Panc1 (cell line): ENCODE measurements at regions not wholly inside any gene's neighbourhood (a gene's known extent, or its start where the extent isn't known, plus 50 kb on each side); places are given as distances from the start of the nearest gene placed in this dataset.
A peak's percentile ranks its signal among the peaks of the same experiment; 100 is the strongest.

Experiments used
- ATAC-seq: fragments of 200-7000 bp; cut with Tn5 transposase; 2 replicates; pipeline ENCODE4 v1.9.1; 2020; ENCODE audit warnings: mild to moderate bottlenecking, moderate library complexity
- BruUV-seq: library from RNA; stranded (reverse); fragments of 400-500 nt; replicated peaks from 2 replicates; lab custom pipeline; 2021; lab: Mats Ljungman, UMichigan
- CTCF ChIA-PET: fragments of 300-600 bp; sonication (Branson Sonifier 250); formaldehyde crosslinking; loops from one replicate; lab custom pipeline; 2022; ENCODE audit warnings: antibody characterized with exemption; lab: Charles Lee
- POLR2A ChIA-PET: fragments of 300-600 bp; sonication (Branson Sonifier 250); formaldehyde crosslinking; loops from one replicate; lab custom pipeline; 2022; ENCODE audit warnings: antibody characterized with exemption; lab: Charles Lee
- DNase-seq: peaks from one replicate; pipeline ENCODE4 v3.0.0-alpha.2; 2010; ENCODE audit warnings: low read depth, low spot score
- H3K27ac ChIP-seq: 2 replicates; pipeline ENCODE4 v1.5.1; 2011; ENCODE audit warnings: mild to moderate bottlenecking, low read length, inconsistent platforms
- H3K27me3 ChIP-seq: fragments of 200-500 bp; sonication (Bioruptor generic); 2 replicates; pipeline ENCODE4 v1.6.0; 2014; ENCODE audit warnings: low read length, inconsistent platforms; ENCODE audit not compliant: control insufficient read depth, insufficient read depth
- H3K36me3 ChIP-seq: fragments of 200-500 bp; sonication (Bioruptor generic); 2 replicates; pipeline ENCODE4 v1.5.1; 2014; ENCODE audit warnings: inconsistent platforms, mild to moderate bottlenecking, low read length, moderate library complexity; ENCODE audit not compliant: control insufficient read depth, insufficient read depth
- H3K4me1 ChIP-seq: 2 replicates; pipeline ENCODE4 v1.5.1; 2011; ENCODE audit warnings: inconsistent platforms, mild to moderate bottlenecking, low read length, moderate library complexity; ENCODE audit not compliant: control insufficient read depth, insufficient read depth
- H3K4me3 ChIP-seq, 2 experiments: 2 replicates each; pipeline ENCODE4 v1.5.1; 2011 to 2012; ENCODE audit warnings: low read depth in 2 of 2, low read length in 2 of 2, mild to moderate bottlenecking in 2 of 2, inconsistent platforms in 1 of 2, moderate library complexity in 1 of 2
- H3K9me3 ChIP-seq: fragments of 200-500 bp; sonication (Bioruptor generic); 2 replicates; pipeline ENCODE4 v1.5.1; 2014; ENCODE audit warnings: low read depth, mild to moderate bottlenecking, inconsistent platforms, low read length, moderate library complexity; ENCODE audit not compliant: control insufficient read depth, insufficient read depth
- POLR2AphosphoS5 ChIP-seq: IDR thresholded peaks from 2 replicates; pipeline ENCODE4 v1.6.1; 2012; ENCODE audit warnings: mild to moderate bottlenecking, low read depth, low read length, moderate library complexity
- REST ChIP-seq, 2 experiments: IDR thresholded peaks; 2 replicates each; pipeline ENCODE4 v1.6.1; 2011 to 2012; ENCODE audit warnings: low read depth in 2 of 2, control low read depth in 1 of 2, low read length in 1 of 2, mild to moderate bottlenecking in 1 of 2, moderate library complexity in 1 of 2; ENCODE audit not compliant: insufficient read depth in 1 of 2
- SIN3A ChIP-seq: IDR thresholded peaks from 2 replicates; pipeline ENCODE4 v1.6.1; 2012; ENCODE audit warnings: low read depth, mild to moderate bottlenecking, low read length, moderate library complexity, borderline replicate concordance; ENCODE audit not compliant: insufficient read depth
- TCF7L2 ChIP-seq: IDR thresholded peaks from 2 replicates; pipeline ENCODE4 v1.6.1; 2011; ENCODE audit warnings: mild to moderate bottlenecking, low read depth, low read length, inconsistent platforms
- in situ Hi-C: cut with HindIII; loops from 2 replicates; pipeline ENCODE4 v1.10.0; 2016; ENCODE audit warnings: low sequenced_read_pairs, low pct_unique_long_range_greater_than_20kb
- intact Hi-C: fragments of 100-400 bp; cut with micrococcal nuclease; formaldehyde crosslinking; loops from one replicate; pipeline ENCODE4 v1.10.0; 2022; ENCODE audit not compliant: unreplicated experiment
- TF ChIP-seq, protein P1 (sequence below): fragments of 450-650 bp; IDR thresholded peaks from 2 replicates; pipeline ENCODE4 v1.5.1; 2017; ENCODE audit warnings: mild to moderate bottlenecking

- Histone ChIP-seq H3K27ac (no peak overlapping the region), H3K4me3 (no peak overlapping the region), H3K27me3 (no peaks in the 10 kb centered on the region), H3K4me1 (peaks cover 4% of the 10 kb centered on the region), H3K9me3 (no peaks in the 10 kb centered on the region), H3K36me3 (no peaks in the 10 kb centered on the region)
- ATAC-seq (no peak), DNase-seq (no peak)
- intact Hi-C loops (no loop called here), in situ Hi-C loops (no loop called here)
- TF ChIP-seq SIN3A (no peak), REST (IDR thresholded peaks at IDR 0.05; ENCODE audit: insufficient read depth in 1 of 2, low read depth in 2 of 2, low read length in 1 of 2) (no peak), TCF7L2 (no peak), POLR2AphosphoS5 (no peak)
- ChIA-PET CTCF (no interaction called here), POLR2A (no interaction called here)
- no TSS peak for BruUV-seq
These were observed 97.7 kb upstream of the HMGCLL1 start for GRCh38 chr6:55676736-55677135.

DNA sequence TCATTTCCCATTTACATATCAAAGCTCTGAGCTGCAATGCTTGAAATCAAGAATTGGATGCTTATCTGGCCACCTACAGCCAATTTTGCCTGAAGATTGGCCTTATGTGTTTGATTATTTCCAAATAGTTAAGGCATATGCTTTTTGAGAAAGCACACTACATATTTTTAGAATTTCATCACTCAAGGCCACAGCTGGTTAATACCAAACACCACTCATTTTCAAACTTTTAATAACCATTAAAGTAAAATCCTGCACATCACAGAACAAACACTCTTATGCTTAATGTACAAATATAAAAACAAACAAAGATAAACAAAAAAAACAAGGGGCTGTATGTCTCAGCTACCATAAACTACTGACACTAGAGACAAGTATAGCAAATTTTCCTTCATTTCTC lies 96.9 kb upstream of the HMGCLL1 start:
- no TSS peak for BruUV-seq
- ATAC-seq: no peak
- no peak for DNase-seq
- ChIA-PET POLR2A (no interaction called here), CTCF (no interaction called here)
- H3K27ac ChIP-seq: no peak overlapping the region; the same call in 1 of the 2 replicates
- intact Hi-C loops (no loop called here), in situ Hi-C loops (no loop called here)
- H3K27me3 ChIP-seq: no peaks in the 10 kb centered on the region
- TF ChIP-seq SIN3A (no peak), POLR2AphosphoS5 (no peak), REST (IDR thresholded peaks at IDR 0.05; ENCODE audit: insufficient read depth in 1 of 2, low read depth in 2 of 2, low read length in 1 of 2) (no peak)
- H3K4me3 ChIP-seq: no peak overlapping the region
- no peaks in the 10 kb centered on the region for H3K9me3 ChIP-seq
- H3K36me3 ChIP-seq: no peaks in the 10 kb centered on the region
- H3K4me1 ChIP-seq: peaks cover 4% of the 10 kb centered on the region

GRCh38 chr6:55674672-55675071 lies 95.7 kb upstream of the HMGCLL1 start:
- no peak for TF ChIP-seq SIN3A
- TF ChIP-seq, protein P1, sequence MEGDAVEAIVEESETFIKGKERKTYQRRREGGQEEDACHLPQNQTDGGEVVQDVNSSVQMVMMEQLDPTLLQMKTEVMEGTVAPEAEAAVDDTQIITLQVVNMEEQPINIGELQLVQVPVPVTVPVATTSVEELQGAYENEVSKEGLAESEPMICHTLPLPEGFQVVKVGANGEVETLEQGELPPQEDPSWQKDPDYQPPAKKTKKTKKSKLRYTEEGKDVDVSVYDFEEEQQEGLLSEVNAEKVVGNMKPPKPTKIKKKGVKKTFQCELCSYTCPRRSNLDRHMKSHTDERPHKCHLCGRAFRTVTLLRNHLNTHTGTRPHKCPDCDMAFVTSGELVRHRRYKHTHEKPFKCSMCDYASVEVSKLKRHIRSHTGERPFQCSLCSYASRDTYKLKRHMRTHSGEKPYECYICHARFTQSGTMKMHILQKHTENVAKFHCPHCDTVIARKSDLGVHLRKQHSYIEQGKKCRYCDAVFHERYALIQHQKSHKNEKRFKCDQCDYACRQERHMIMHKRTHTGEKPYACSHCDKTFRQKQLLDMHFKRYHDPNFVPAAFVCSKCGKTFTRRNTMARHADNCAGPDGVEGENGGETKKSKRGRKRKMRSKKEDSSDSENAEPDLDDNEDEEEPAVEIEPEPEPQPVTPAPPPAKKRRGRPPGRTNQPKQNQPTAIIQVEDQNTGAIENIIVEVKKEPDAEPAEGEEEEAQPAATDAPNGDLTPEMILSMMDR: no peak
- TF ChIP-seq REST (IDR thresholded peaks at IDR 0.05; ENCODE audit: insufficient read depth in 1 of 2, low read depth in 2 of 2, low read length in 1 of 2): no peak
- TF ChIP-seq POLR2AphosphoS5: no peak
- no peak for TF ChIP-seq TCF7L2
- no TSS peak for BruUV-seq
- H3K9me3 ChIP-seq: no peaks in the 10 kb centered on the region
- in situ Hi-C loops: no loop called here
- ChIA-PET POLR2A (no interaction called here), CTCF (interaction anchor here (0.7 kb wide), 1 partner anchor 38 kb away, joined by 4 read pairs; no protein-coding TSS in a partner anchor)
- DNase-seq: no peak
- ATAC-seq: no peak
- no peak overlapping the region for H3K4me3 ChIP-seq
- intact Hi-C loops: no loop called here
- H3K27ac ChIP-seq: peak overlapping the region; percentile 39; the same call in 1 of the 2 replicates
- peaks cover 4% of the 10 kb centered on the region; the same call in 1 of the 2 replicates for H3K4me1 ChIP-seq
- no peaks in the 10 kb centered on the region for H3K27me3 ChIP-seq
- H3K36me3 ChIP-seq: no peaks in the 10 kb centered on the region
